ENCODE measurements at regions not wholly inside any gene's neighbourhood (a gene's known extent, or its start where the extent isn't known, plus 50 kb on each side); places are given as distances from the start of the nearest gene placed in this dataset.

GRCh38 chr2:155424518-155424917 is 726.0 kb downstream of the KCNJ3 start:
- H3K9ac ChIP-seq (ENCODE audit: low read length), result no peak overlapping the region
- no peaks in the 10 kb centered on the region for H3K36me3 ChIP-seq (ENCODE audit: control insufficient read depth, insufficient read depth, low read length)
- peaks cover 40% of the 10 kb centered on the region for H3K27me3 ChIP-seq (ENCODE audit: control insufficient read depth, insufficient read depth, low read length)
- no peaks in the 10 kb centered on the region for H3K4me1 ChIP-seq (ENCODE audit: control insufficient read depth, insufficient read depth, low read length)
- no peak overlapping the region for H3K27ac ChIP-seq (ENCODE audit: low read depth, low read length)
- no peaks in the 10 kb centered on the region for H3K9me3 ChIP-seq (ENCODE audit: control insufficient read depth, insufficient read depth, low read depth, low read length)
- no peak overlapping the region for H3K4me3 ChIP-seq (ENCODE audit: low read depth, low read length)

GRCh38 chr2:155418753-155419152 is 720.3 kb downstream of the KCNJ3 start:
- Histone ChIP-seq H3K27me3 (ENCODE audit: control insufficient read depth, insufficient read depth, low read length) (peaks cover 75% of the 10 kb centered on the region), H3K36me3 (ENCODE audit: control insufficient read depth, insufficient read depth, low read length) (no peaks in the 10 kb centered on the region), H3K9me3 (ENCODE audit: control insufficient read depth, insufficient read depth, low read depth, low read length) (peaks cover 9% of the 10 kb centered on the region; the same call in 1 of the 2 replicates), H3K27ac (ENCODE audit: low read depth, low read length) (no peak overlapping the region), H3K4me1 (ENCODE audit: control insufficient read depth, insufficient read depth, low read length) (peaks cover 15% of the 10 kb centered on the region; the same call in 1 of the 2 replicates), H3K4me3 (ENCODE audit: low read depth, low read length) (no peak overlapping the region), H3K9ac (ENCODE audit: low read length) (no peak overlapping the region)

GRCh38 chr2:155412598-155412997 is 714.1 kb downstream of the KCNJ3 start:
- Histone ChIP-seq H3K9me3 (ENCODE audit: control insufficient read depth, insufficient read depth, low read depth, low read length) (peaks cover 9% of the 10 kb centered on the region; the same call in 1 of the 2 replicates), H3K4me3 (ENCODE audit: low read depth, low read length) (no peak overlapping the region), H3K36me3 (ENCODE audit: control insufficient read depth, insufficient read depth, low read length) (no peaks in the 10 kb centered on the region), H3K27me3 (ENCODE audit: control insufficient read depth, insufficient read depth, low read length) (peaks cover 19% of the 10 kb centered on the region), H3K9ac (ENCODE audit: low read length) (no peak overlapping the region), H3K27ac (ENCODE audit: low read depth, low read length) (no peak overlapping the region), H3K4me1 (ENCODE audit: control insufficient read depth, insufficient read depth, low read length) (peaks cover 8% of the 10 kb centered on the region; the same call in 1 of the 2 replicates)

GRCh38 chr2:155404433-155405002 is 706.0 kb downstream of the KCNJ3 start:
- no peaks in the 10 kb centered on the region for H3K36me3 ChIP-seq (ENCODE audit: control insufficient read depth, insufficient read depth, low read length)
- no peaks in the 10 kb centered on the region for H3K4me1 ChIP-seq (ENCODE audit: control insufficient read depth, insufficient read depth, low read length)
- H3K27me3 ChIP-seq (ENCODE audit: control insufficient read depth, insufficient read depth, low read length), result no peaks in the 10 kb centered on the region
- H3K4me3 ChIP-seq (ENCODE audit: low read depth, low read length), result no peak overlapping the region
- H3K9ac ChIP-seq (ENCODE audit: low read length), result no peak overlapping the region
- H3K9me3 ChIP-seq (ENCODE audit: control insufficient read depth, insufficient read depth, low read depth, low read length), result peaks cover 31% of the 10 kb centered on the region
- no peak overlapping the region for H3K27ac ChIP-seq (ENCODE audit: low read depth, low read length)

GRCh38 chr2:155393406-155393805 is 694.9 kb downstream of the KCNJ3 start:
- Histone ChIP-seq H3K9me3 (ENCODE audit: control insufficient read depth, insufficient read depth, low read depth, low read length) (no peaks in the 10 kb centered on the region), H3K4me1 (ENCODE audit: control insufficient read depth, insufficient read depth, low read length) (no peaks in the 10 kb centered on the region), H3K27me3 (ENCODE audit: control insufficient read depth, insufficient read depth, low read length) (no peaks in the 10 kb centered on the region), H3K9ac (ENCODE audit: low read length) (no peak overlapping the region), H3K36me3 (ENCODE audit: control insufficient read depth, insufficient read depth, low read length) (no peaks in the 10 kb centered on the region), H3K4me3 (ENCODE audit: low read depth, low read length) (no peak overlapping the region), H3K27ac (ENCODE audit: low read depth, low read length) (no peak overlapping the region)

GRCh38 chr2:155391613-155392130 is 693.2 kb downstream of the KCNJ3 start:
- Histone ChIP-seq H3K9me3 (ENCODE audit: control insufficient read depth, insufficient read depth, low read depth, low read length) (no peaks in the 10 kb centered on the region), H3K4me3 (ENCODE audit: low read depth, low read length) (no peak overlapping the region), H3K36me3 (ENCODE audit: control insufficient read depth, insufficient read depth, low read length) (no peaks in the 10 kb centered on the region), H3K9ac (ENCODE audit: low read length) (no peak overlapping the region), H3K27ac (ENCODE audit: low read depth, low read length) (no peak overlapping the region), H3K4me1 (ENCODE audit: control insufficient read depth, insufficient read depth, low read length) (no peaks in the 10 kb centered on the region), H3K27me3 (ENCODE audit: control insufficient read depth, insufficient read depth, low read length) (no peaks in the 10 kb centered on the region)

- Histone ChIP-seq H3K9ac (ENCODE audit: low read length) (no peak overlapping the region), H3K36me3 (ENCODE audit: control insufficient read depth, insufficient read depth, low read length) (no peaks in the 10 kb centered on the region), H3K4me3 (ENCODE audit: low read depth, low read length) (no peak overlapping the region), H3K4me1 (ENCODE audit: control insufficient read depth, insufficient read depth, low read length) (no peaks in the 10 kb centered on the region), H3K27ac (ENCODE audit: low read depth, low read length) (no peak overlapping the region), H3K9me3 (ENCODE audit: control insufficient read depth, insufficient read depth, low read depth, low read length) (no peaks in the 10 kb centered on the region), H3K27me3 (ENCODE audit: control insufficient read depth, insufficient read depth, low read length) (no peaks in the 10 kb centered on the region)
Observed at GRCh38 chr2:155389224-155389623, 690.7 kb downstream of the KCNJ3 start.

- no peaks in the 10 kb centered on the region for H3K27me3 ChIP-seq (ENCODE audit: control insufficient read depth, insufficient read depth, low read length)
- H3K4me1 ChIP-seq (ENCODE audit: control insufficient read depth, insufficient read depth, low read length), result no peaks in the 10 kb centered on the region
- H3K36me3 ChIP-seq (ENCODE audit: control insufficient read depth, insufficient read depth, low read length), result no peaks in the 10 kb centered on the region
- no peak overlapping the region for H3K4me3 ChIP-seq (ENCODE audit: low read depth, low read length)
- H3K27ac ChIP-seq (ENCODE audit: low read depth, low read length), result no peak overlapping the region
- no peak overlapping the region for H3K9ac ChIP-seq (ENCODE audit: low read length)
- H3K9me3 ChIP-seq (ENCODE audit: control insufficient read depth, insufficient read depth, low read depth, low read length), result no peaks in the 10 kb centered on the region
Observed at GRCh38 chr2:155384555-155385123, 686.1 kb downstream of the KCNJ3 start.

GRCh38 chr2:155382776-155383175 is 684.3 kb downstream of the KCNJ3 start:
- Histone ChIP-seq H3K9me3 (ENCODE audit: control insufficient read depth, insufficient read depth, low read depth, low read length) (no peaks in the 10 kb centered on the region), H3K4me1 (ENCODE audit: control insufficient read depth, insufficient read depth, low read length) (no peaks in the 10 kb centered on the region), H3K9ac (ENCODE audit: low read length) (no peak overlapping the region), H3K27me3 (ENCODE audit: control insufficient read depth, insufficient read depth, low read length) (no peaks in the 10 kb centered on the region), H3K36me3 (ENCODE audit: control insufficient read depth, insufficient read depth, low read length) (no peaks in the 10 kb centered on the region), H3K27ac (ENCODE audit: low read depth, low read length) (no peak overlapping the region), H3K4me3 (ENCODE audit: low read depth, low read length) (no peak overlapping the region)

GRCh38 chr2:155381436-155381835 is 682.9 kb downstream of the KCNJ3 start:
- no peak overlapping the region for H3K4me3 ChIP-seq (ENCODE audit: low read depth, low read length)

GRCh38 chr2:155379494-155379893 is 681.0 kb downstream of the KCNJ3 start:
- Histone ChIP-seq H3K4me1 (ENCODE audit: control insufficient read depth, insufficient read depth, low read length) (no peaks in the 10 kb centered on the region), H3K4me3 (ENCODE audit: low read depth, low read length) (no peak overlapping the region), H3K9ac (ENCODE audit: low read length) (no peak overlapping the region), H3K36me3 (ENCODE audit: control insufficient read depth, insufficient read depth, low read length) (no peaks in the 10 kb centered on the region), H3K27ac (ENCODE audit: low read depth, low read length) (no peak overlapping the region), H3K9me3 (ENCODE audit: control insufficient read depth, insufficient read depth, low read depth, low read length) (no peaks in the 10 kb centered on the region), H3K27me3 (ENCODE audit: control insufficient read depth, insufficient read depth, low read length) (no peaks in the 10 kb centered on the region)

More at GRCh38 chr2:155381436-155381835, 682.9 kb downstream of the KCNJ3 start:
- H3K9me3 ChIP-seq (ENCODE audit: control insufficient read depth, insufficient read depth, low read depth, low read length), result no peaks in the 10 kb centered on the region
- no peak overlapping the region for H3K9ac ChIP-seq (ENCODE audit: low read length)
- H3K36me3 ChIP-seq (ENCODE audit: control insufficient read depth, insufficient read depth, low read length), result no peaks in the 10 kb centered on the region
- no peaks in the 10 kb centered on the region for H3K27me3 ChIP-seq (ENCODE audit: control insufficient read depth, insufficient read depth, low read length)
- no peak overlapping the region for H3K27ac ChIP-seq (ENCODE audit: low read depth, low read length)
- H3K4me1 ChIP-seq (ENCODE audit: control insufficient read depth, insufficient read depth, low read length), result no peaks in the 10 kb centered on the region
